T-helper 1 cell treated with Interleukin-12 subunit alpha and Interleukin-12 subunit beta and Interleukin-4 antibody, amounts not matched to agents 30 ng/mL and 1 ng/mL, for 36 hours (primary cell): ENCODE measurements at regions not wholly inside any gene's neighbourhood (a gene's known extent, or its start where the extent isn't known, plus 50 kb on each side); places are given as distances from the start of the nearest gene placed in this dataset.

Source experiments
- intact Hi-C: fragments of 100-400 bp; cut with micrococcal nuclease; formaldehyde crosslinking; loops from one replicate; pipeline ENCODE4 v1.15.1; 2024

GRCh38 chr18:34159691-34160185 is 65.0 kb downstream of the NOL4 start:
- intact Hi-C loops, result no loop called here

- intact Hi-C loops, result no loop called here
Observed at GRCh38 chr18:34158881-34159690, 65.6 kb downstream of the NOL4 start.

- intact Hi-C loops, result no loop called here
Observed at GRCh38 chr18:34153711-34154110, 71.0 kb downstream of the NOL4 start.

- intact Hi-C loops, result no loop called here
Observed at GRCh38 chr18:34131006-34131405, 93.7 kb downstream of the NOL4 start.

GRCh38 chr18:34128436-34128835 is 96.3 kb downstream of the NOL4 start:
- intact Hi-C loops, result no loop called here

- intact Hi-C loops, result no loop called here
Observed at GRCh38 chr18:34126121-34126520, 98.6 kb downstream of the NOL4 start.

- intact Hi-C loops, result loop anchor here (1.0 to 5.0 kb wide), 3 partner anchors 200 to 891 kb away; no protein-coding TSS in a partner anchor
Observed at GRCh38 chr18:34122724-34123334, 101.9 kb downstream of the NOL4 start.

- intact Hi-C loops, result loop anchor here (5.0 kb wide), 1 partner anchor 889 kb away; no protein-coding TSS in a partner anchor
Observed at GRCh38 chr18:34121200-34121721, 103.5 kb downstream of the NOL4 start.

- intact Hi-C loops, result loop anchor here (5.0 kb wide), 1 partner anchor 888 kb away; no protein-coding TSS in a partner anchor
Observed at GRCh38 chr18:34120294-34120693, 104.4 kb downstream of the NOL4 start.

- intact Hi-C loops, result no loop called here
Observed at GRCh38 chr18:34117319-34117718, 107.4 kb downstream of the NOL4 start.

- intact Hi-C loops, result no loop called here
Observed at GRCh38 chr18:34115409-34116081, 109.2 kb downstream of the NOL4 start.

- intact Hi-C loops, result no loop called here
Observed at GRCh38 chr18:34114996-34115395, 109.7 kb downstream of the NOL4 start.

GRCh38 chr18:34108206-34108605 is 116.5 kb downstream of the NOL4 start:
- intact Hi-C loops, result no loop called here

GRCh38 chr18:34098109-34098508 is 126.6 kb downstream of the NOL4 start:
- intact Hi-C loops, result no loop called here

GRCh38 chr18:34097312-34097711 is 127.4 kb downstream of the NOL4 start:
- intact Hi-C loops, result no loop called here

- intact Hi-C loops, result no loop called here
Observed at GRCh38 chr18:34094148-34094547, 130.6 kb downstream of the NOL4 start.

GRCh38 chr18:34092796-34093195 is 131.9 kb downstream of the NOL4 start:
- intact Hi-C loops, result no loop called here

- intact Hi-C loops, result no loop called here
Observed at GRCh38 chr18:34086370-34086769, 138.3 kb downstream of the NOL4 start.

- intact Hi-C loops, result no loop called here
Observed at GRCh38 chr18:34085140-34085739, 139.5 kb downstream of the NOL4 start.

GRCh38 chr18:34084635-34085034 is 140.1 kb downstream of the NOL4 start:
- intact Hi-C loops, result no loop called here

GRCh38 chr18:34083910-34084535 is 140.7 kb downstream of the NOL4 start:
- intact Hi-C loops, result no loop called here
